MM.1S (cell line): ENCODE measurements at regions not wholly inside any gene's neighbourhood (a gene's known extent, or its start where the extent isn't known, plus 50 kb on each side); places are given as distances from the start of the nearest gene placed in this dataset.

Experiments used
- EZH2 ChIP-seq: fragments of 300-600 bp; sonication (generic); optimal IDR thresholded peaks from 2 replicates; pipeline ENCODE3; 2017; ENCODE audit warnings: low read depth, mild to moderate bottlenecking, antibody characterized with exemption, low read length, mixed read lengths
- TF ChIP-seq, protein P1 (sequence below): fragments of 300-600 bp; sonication (generic); IDR thresholded peaks from 2 replicates; pipeline ENCODE4 v1.5.1; 2016; ENCODE audit warnings: antibody characterized with exemption, low read length, mixed read lengths

DNA sequence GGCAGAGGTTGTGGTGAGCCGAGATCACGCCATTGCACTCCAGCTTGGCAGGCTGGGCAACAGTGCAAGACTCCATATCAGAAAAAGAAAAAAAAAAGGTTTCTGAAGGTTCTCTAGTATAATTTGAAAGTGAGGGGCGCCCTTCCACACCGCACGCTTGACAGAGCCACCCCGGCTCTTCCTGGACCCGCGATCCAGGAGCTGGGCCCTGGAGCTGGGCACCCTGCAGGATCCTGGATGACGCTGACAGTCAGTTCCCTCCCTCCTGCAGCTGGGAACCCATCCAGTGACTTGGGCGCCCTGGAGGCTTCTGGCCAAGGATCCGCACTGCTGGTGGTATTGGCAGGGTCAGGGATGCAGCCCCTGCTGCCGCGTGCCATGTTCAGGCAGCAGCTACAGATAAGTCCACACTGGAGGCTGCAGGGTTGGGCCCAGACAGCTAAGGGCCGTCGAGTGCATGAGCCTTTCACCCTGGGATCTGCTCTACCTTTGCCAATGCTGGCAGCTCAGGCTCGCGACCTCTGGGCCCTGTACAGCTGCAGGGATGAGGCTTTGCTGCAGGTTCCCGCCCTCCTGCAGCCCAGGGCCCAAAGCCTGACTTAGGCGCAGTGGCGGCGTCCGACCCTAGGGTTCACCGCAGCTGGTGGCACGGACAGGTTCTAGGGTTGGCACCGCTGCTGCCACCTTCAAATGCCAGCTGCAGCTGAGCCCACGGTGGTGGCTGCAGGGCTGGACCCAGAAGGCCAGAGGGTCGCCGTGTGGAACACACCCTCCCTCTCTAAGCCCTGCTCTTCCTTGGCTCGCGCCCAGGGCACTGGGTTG lies 110.2 kb downstream of the OR13A1 start:
- TF ChIP-seq, protein P1, sequence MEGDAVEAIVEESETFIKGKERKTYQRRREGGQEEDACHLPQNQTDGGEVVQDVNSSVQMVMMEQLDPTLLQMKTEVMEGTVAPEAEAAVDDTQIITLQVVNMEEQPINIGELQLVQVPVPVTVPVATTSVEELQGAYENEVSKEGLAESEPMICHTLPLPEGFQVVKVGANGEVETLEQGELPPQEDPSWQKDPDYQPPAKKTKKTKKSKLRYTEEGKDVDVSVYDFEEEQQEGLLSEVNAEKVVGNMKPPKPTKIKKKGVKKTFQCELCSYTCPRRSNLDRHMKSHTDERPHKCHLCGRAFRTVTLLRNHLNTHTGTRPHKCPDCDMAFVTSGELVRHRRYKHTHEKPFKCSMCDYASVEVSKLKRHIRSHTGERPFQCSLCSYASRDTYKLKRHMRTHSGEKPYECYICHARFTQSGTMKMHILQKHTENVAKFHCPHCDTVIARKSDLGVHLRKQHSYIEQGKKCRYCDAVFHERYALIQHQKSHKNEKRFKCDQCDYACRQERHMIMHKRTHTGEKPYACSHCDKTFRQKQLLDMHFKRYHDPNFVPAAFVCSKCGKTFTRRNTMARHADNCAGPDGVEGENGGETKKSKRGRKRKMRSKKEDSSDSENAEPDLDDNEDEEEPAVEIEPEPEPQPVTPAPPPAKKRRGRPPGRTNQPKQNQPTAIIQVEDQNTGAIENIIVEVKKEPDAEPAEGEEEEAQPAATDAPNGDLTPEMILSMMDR = no peak
- no peak for TF ChIP-seq EZH2
